Gastroesophageal sphincter (tissue), 3 donors: ENCODE measurements at regions not wholly inside any gene's neighbourhood (a gene's known extent, or its start where the extent isn't known, plus 50 kb on each side); places are given as distances from the start of the nearest gene placed in this dataset.

ENCODE experiments used
- CTCF ChIP-seq, 4 experiments: fragments of 200-600 bp in 2 of 4; fragments of 450-650 bp in 2 of 4; sonication (generic) in 1 of 4; IDR thresholded peaks; one replicate each; pipeline ENCODE4 v1.5.1; 2017 to 2019; ENCODE audit warnings: antibody characterized with exemption in 4 of 4, mild to moderate bottlenecking in 2 of 4, moderate library complexity in 2 of 4
- POLR2A ChIP-seq, 2 donors: fragments of 450-650 bp; IDR thresholded peaks; one replicate each; pipeline ENCODE4 v1.6.1; 2017; ENCODE audit warnings: antibody characterized with exemption in 2 of 2, mild to moderate bottlenecking in 2 of 2, moderate library complexity in 1 of 2

GRCh38 chr3:127041264-127041820 lies 58.4 kb downstream of the PLXNA1 start:
- TF ChIP-seq CTCF (IDR thresholded peaks at IDR 0.05), result no peak
- TF ChIP-seq POLR2A (IDR thresholded peaks at IDR 0.05), result no peak
